GM18519 (cell line): ENCODE measurements at regions not wholly inside any gene's neighbourhood (a gene's known extent, or its start where the extent isn't known, plus 50 kb on each side); places are given as distances from the start of the nearest gene placed in this dataset.
"Not testable (repeated sequence)": the region's sequence is repeated elsewhere in the genome, so short reads cannot be mapped to it uniquely, and the experiment has no call there.

Source experiments
- ATAC-seq: cut with Tn5 transposase; IDR thresholded peaks from one replicate; pipeline ENCODE4 v1.9.1; 2021; ENCODE audit warnings: mild to moderate bottlenecking, moderate library complexity; ENCODE audit not compliant: unreplicated experiment, low FRiP score

DNA sequence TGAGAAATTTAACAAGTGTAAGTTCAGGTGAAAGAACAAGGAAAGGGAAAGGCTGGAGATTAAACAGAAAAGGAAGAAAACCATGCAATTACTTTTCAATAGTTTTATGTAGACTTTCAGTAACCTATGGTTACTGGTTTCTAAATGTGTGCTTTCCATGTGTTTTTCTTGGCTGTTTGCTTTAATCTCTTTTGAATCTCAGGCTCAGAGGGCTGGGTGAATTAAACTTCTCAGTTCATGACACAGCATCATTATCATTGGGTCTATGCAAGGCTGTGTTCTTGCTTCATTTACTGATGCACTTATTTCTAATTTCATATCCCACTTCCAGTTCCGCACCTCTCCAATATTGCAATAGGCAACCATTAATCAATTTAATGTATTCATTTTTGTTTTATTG is 266.5 kb upstream of the UGT8 start:
- no peak for ATAC-seq

DNA sequence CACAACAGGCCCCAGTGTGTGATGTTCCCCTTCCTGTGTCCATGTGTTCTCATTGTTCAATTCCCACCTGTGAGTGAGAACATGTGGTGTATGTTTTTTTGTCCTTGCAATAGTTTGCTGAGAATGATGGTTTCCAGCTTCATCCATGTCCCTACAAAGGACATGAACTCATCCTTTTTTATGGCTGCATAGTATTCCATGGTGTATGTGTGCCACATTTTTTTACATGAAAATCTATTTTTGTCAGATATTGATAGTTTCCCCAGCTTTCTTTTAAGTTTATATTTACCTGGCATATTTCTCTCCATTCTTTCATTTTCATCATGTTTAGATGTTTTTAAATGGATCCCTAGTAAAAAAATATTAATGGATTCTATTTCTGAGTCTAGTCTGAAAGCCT is 264.2 kb upstream of the UGT8 start:
- not testable (repeated sequence) for ATAC-seq

GRCh38 chr4:114334884-114335330 is 263.7 kb upstream of the UGT8 start:
- ATAC-seq: no peak

DNA sequence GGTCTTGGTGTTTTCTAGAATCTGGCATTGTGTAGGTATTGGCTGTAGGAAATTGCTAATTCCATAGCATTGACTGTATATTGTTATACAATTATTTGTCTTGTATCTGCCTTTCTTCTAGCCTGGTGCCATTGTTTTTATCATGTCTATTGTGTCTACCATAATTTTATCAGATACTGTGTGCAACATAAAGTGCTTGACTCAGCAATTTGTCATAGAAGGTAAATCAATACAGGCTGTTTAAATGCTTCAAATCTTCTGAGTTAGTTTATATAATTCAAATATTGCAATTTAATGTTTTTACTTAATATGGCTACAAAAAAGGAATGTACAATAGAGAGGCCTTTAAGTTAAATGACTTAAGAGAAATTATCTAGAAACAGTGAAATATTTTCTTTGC is 263.3 kb upstream of the UGT8 start:
- ATAC-seq: no peak

DNA sequence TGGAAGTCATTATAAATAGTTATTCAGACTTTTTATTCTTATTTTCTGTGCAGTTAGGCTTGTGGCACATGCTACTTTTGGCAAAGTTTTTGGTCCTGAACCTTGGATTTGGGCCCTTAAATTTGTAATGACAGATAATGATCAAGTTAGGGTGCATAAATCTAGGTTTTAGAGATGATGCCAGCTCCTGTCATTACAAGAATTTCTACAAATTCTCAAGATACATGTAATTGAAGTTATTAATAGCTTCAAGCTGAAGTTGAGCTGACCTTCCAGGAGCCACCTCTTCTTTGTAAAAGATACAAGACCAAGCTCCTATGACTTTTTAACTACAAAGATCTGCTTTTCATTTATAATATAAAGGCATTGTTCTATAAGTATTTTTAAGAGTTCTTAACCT is 255.6 kb upstream of the UGT8 start:
- no peak for ATAC-seq

GRCh38 chr4:114349543-114350175 is 248.9 kb upstream of the UGT8 start:
- ATAC-seq: no peak

DNA sequence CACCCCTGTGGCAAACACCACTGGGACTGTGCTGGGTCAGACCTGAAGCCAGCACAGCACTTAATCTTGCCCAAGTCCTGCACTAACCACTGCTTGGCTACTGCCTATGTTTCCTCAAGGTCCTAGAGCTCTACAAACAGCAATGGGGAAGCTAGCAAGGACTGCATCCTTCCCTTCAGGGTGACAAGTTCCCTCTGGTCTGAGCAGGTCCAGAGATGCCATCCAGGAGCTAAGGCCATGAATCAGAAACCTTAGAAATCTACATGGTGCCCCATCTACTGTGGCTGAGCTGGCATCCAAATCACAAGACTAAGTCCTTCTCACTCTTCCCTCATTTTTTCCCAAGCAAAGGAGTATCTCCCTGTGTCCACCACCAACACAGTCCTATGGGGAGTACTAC is 239.7 kb upstream of the UGT8 start:
- ATAC-seq: no peak

- ATAC-seq: no peak
These were observed 237.4 kb upstream of the UGT8 start for GRCh38 chr4:114361249-114361648.

- ATAC-seq: no peak
These were observed 233.8 kb upstream of the UGT8 start for GRCh38 chr4:114364857-114365256.

DNA sequence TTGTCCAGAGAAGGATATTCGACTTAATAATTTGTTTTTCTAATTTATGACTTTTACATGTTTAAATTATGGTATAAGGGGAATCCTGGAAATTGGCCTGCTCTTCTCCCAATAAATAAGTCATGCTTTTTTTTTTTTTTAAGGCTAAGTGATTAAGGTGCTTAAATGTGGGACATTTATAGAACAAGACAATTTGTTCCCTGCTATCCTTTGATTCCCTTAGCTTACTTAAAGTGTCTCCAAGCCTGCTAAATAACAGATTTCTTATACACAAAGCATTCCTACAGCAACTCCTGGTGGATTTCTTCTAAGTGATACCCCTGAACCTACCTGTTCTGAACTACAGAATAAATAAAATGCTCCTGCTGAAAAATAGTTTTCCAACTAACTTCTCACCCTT is 233.0 kb upstream of the UGT8 start:
- ATAC-seq: no peak

GRCh38 chr4:114366368-114366767 is 232.2 kb upstream of the UGT8 start:
- ATAC-seq: no peak

DNA sequence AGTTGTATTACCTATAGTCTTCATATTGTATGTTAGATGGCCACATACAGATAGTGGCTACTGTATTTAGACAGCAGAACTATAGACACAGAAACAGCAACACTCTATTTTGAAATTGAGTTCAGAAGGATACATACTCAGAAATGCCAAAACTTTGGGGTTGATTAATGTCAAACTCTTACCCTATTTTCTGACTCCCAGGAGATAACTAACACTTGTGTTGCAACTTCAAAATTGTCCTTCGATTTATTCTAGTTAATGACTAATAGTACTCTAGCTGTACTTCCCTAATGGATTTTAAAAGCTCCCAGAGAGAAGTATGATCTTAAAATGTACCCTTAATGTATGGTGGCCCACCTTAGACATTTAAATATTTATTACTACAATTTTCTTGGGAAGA is 229.9 kb upstream of the UGT8 start:
- ATAC-seq: no peak

DNA sequence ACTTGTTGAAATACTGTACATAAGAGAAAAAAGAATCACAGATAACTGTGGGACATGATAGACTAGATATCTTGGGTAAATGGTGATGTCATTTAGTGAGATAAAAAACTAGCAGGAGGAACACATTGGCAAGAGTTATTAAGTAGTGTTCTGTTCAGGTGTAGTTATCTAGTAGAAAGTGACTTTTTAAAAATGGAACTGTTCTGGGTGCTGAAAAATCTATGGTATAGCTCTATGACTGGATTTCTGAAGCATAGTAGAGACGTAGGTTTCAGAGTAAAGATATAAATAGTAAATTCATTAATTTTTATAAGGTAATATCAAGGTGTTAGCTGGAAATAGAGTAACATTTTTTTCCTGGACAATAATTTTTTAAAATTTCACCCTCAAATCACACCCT is 225.1 kb upstream of the UGT8 start:
- ATAC-seq: no peak

GRCh38 chr4:114378305-114378903 is 220.2 kb upstream of the UGT8 start:
- ATAC-seq: no peak

- ATAC-seq: no peak
These were observed 215.5 kb upstream of the UGT8 start for GRCh38 chr4:114383067-114383466.

DNA sequence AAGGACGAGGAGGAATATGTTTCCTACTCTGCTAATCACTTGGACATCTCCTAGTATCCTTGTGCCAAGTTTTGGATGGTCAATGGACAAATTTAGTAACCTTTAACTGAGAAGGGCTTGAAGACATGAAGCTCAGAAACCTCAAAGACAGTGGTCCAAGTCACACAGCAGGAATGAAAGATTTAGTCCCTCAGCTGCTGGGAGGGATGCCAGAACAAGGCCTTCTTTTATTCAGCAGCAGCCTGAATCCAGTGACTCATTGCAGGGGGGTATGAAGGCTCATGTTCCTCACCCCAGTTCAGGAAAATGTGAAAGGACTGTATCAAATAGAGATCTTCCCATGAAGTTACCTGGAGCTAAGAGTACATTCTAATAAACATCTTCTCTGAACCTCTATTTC is 214.9 kb upstream of the UGT8 start:
- no peak for ATAC-seq

- ATAC-seq: no peak
These were observed 214.0 kb upstream of the UGT8 start for GRCh38 chr4:114384629-114385028.

- ATAC-seq: no peak
These were observed 213.2 kb upstream of the UGT8 start for GRCh38 chr4:114385195-114385985.

DNA sequence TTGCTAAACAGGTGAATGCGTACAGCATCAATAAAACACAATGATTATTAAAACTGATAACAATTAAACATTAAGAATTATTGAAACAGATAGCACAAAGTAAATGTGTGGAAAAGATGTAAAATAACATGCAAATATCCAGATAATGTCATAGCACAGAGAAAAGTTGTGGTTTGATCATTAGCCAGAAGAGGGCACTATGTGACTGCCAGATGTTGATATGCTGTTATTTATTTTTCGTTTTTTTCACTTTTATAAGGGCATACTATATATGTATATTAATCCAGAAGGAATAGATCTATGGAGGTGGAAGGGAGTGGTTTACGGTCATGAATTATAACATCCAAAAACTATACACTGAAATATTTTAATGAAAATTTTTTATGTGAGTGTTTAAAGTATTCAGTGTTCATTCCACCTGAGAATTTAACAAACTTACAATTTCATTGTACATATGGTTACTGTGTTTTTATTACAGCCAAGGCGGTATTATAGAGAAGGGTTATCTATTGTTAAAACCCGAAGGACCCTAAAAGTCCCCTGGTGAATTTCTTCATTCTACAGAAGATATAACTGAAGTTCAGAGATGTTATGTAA is 211.9 kb upstream of the UGT8 start:
- peak; percentile 47 for ATAC-seq

GRCh38 chr4:114389070-114389685 is 209.4 kb upstream of the UGT8 start:
- no peak for ATAC-seq
